HEK293T (cell line): ENCODE measurements at regions not wholly inside any gene's neighbourhood (a gene's known extent, or its start where the extent isn't known, plus 50 kb on each side); places are given as distances from the start of the nearest gene placed in this dataset.
A peak's percentile ranks its signal among the peaks of the same experiment; 100 is the strongest.

Experiments used
- CTCF ChIA-PET: fragments of 350-600 bp; formaldehyde crosslinking; extraction: SDS; loops from one replicate; lab custom pipeline; 2021; ENCODE audit warnings: antibody characterized with exemption, inconsistent platforms; lab: Yijun Ruan, JAX
- POLR2A ChIA-PET: fragments of 350-600 bp; formaldehyde crosslinking; extraction: SDS; loops from one replicate; lab custom pipeline; 2020; ENCODE audit warnings: antibody characterized with exemption, inconsistent platforms; lab: Yijun Ruan, JAX
- DNase-seq: peaks from one replicate; pipeline ENCODE4 v3.0.0; 2012; ENCODE audit warnings: mixed read lengths; ENCODE audit errors: extremely low spot score
- ARNT ChIP-seq: fragments of 450-650 bp; IDR thresholded peaks from 2 replicates; pipeline ENCODE4 v1.6.1; 2017; ENCODE audit warnings: mild to moderate bottlenecking
- BHLHE40 ChIP-seq: fragments of 450-650 bp; IDR thresholded peaks from 2 replicates; pipeline ENCODE4 v1.6.1; 2016; ENCODE audit warnings: mild to moderate bottlenecking, moderate library complexity, borderline replicate concordance
- CTBP1 ChIP-seq: fragments of 450-650 bp; IDR thresholded peaks from 2 replicates; pipeline ENCODE4 v1.6.1; 2016; ENCODE audit warnings: borderline replicate concordance
- ELF4 ChIP-seq: fragments of 450-650 bp; IDR thresholded peaks from 2 replicates; pipeline ENCODE4 v1.6.1; 2017; ENCODE audit warnings: antibody characterized with exemption
- FOXA1 ChIP-seq: fragments of 450-650 bp; IDR thresholded peaks from 2 replicates; pipeline ENCODE4 v1.6.1; 2016; ENCODE audit warnings: mild to moderate bottlenecking
- FOXK2 ChIP-seq: fragments of 450-650 bp; IDR thresholded peaks from 2 replicates; pipeline ENCODE4 v1.6.1; 2016; ENCODE audit warnings: mild to moderate bottlenecking
- FOXM1 ChIP-seq: fragments of 450-650 bp; IDR thresholded peaks from 2 replicates; pipeline ENCODE4 v1.6.1; 2017; ENCODE audit warnings: mild to moderate bottlenecking, borderline replicate concordance
- HDGF ChIP-seq: fragments of 450-650 bp; IDR thresholded peaks from 2 replicates; pipeline ENCODE4 v1.6.1; 2017; ENCODE audit warnings: antibody characterized with exemption, borderline replicate concordance
- L3MBTL2 ChIP-seq: fragments of 450-650 bp; conservative IDR thresholded peaks from 2 replicates; pipeline ENCODE4 v1.6.1; 2016; ENCODE audit warnings: mild to moderate bottlenecking
- LEF1 ChIP-seq: fragments of 450-650 bp; IDR thresholded peaks from 2 replicates; pipeline ENCODE4 v1.6.1; 2017; ENCODE audit warnings: mild to moderate bottlenecking, borderline replicate concordance
- NFRKB ChIP-seq: fragments of 450-650 bp; IDR thresholded peaks from 2 replicates; pipeline ENCODE4 v1.6.1; 2016; ENCODE audit warnings: mild to moderate bottlenecking, moderate library complexity
- PKNOX1 ChIP-seq: fragments of 450-650 bp; IDR thresholded peaks from 2 replicates; pipeline ENCODE4 v1.6.1; 2016
- SP1 ChIP-seq: fragments of 450-650 bp; IDR thresholded peaks from 2 replicates; pipeline ENCODE4 v1.6.1; 2017
- TARDBP ChIP-seq: fragments of 450-650 bp; IDR thresholded peaks from 2 replicates; pipeline ENCODE4 v1.6.1; 2016
- ZNF384 ChIP-seq: fragments of 450-650 bp; IDR thresholded peaks from 2 replicates; pipeline ENCODE4 v1.6.1; 2016

DNA sequence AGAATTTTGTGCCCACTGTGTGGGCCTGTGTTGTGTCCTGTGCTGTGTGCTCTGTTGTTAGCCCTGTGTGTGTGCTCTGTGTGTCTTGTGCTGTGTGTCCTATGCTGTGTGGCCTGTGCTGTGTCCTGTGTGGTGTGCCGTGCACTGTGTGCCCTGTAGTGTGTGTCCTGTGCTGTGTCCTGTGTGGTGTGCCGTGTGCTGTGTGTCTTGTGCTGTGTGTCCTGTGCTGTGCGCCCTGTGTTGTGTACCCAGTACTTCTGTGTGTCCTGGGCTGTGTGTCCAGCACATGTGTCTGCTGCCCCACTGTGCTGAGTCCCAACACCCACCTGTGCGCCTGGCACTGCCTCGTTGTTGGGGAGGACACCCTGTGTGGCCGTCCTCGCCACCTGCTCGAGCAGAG lies 53.2 kb upstream of the CHRNA7 start:
- no peak for DNase-seq
- TF ChIP-seq CTBP1 (no peak), L3MBTL2 (no peak), HDGF (no peak), FOXM1 (no peak), ZNF384 (no peak), BHLHE40 (no peak), LEF1 (no peak), ELF4 (no peak), PKNOX1 (no peak), TARDBP (no peak), FOXA1 (no peak), ARNT (no peak), FOXK2 (no peak), SP1 (no peak)
- POLR2A ChIA-PET: interaction anchor here (0.8 kb wide), 1 partner anchor 52 kb away, joined by 6 read pairs; no protein-coding TSS in a partner anchor
- CTCF ChIA-PET: interaction anchor here (0.6 to 1.9 kb wide), 8 partner anchors 8 to 642 kb away, joined by 3 to 11 read pairs (median 6); partner anchors contain the start of gene CHRNA7

DNA sequence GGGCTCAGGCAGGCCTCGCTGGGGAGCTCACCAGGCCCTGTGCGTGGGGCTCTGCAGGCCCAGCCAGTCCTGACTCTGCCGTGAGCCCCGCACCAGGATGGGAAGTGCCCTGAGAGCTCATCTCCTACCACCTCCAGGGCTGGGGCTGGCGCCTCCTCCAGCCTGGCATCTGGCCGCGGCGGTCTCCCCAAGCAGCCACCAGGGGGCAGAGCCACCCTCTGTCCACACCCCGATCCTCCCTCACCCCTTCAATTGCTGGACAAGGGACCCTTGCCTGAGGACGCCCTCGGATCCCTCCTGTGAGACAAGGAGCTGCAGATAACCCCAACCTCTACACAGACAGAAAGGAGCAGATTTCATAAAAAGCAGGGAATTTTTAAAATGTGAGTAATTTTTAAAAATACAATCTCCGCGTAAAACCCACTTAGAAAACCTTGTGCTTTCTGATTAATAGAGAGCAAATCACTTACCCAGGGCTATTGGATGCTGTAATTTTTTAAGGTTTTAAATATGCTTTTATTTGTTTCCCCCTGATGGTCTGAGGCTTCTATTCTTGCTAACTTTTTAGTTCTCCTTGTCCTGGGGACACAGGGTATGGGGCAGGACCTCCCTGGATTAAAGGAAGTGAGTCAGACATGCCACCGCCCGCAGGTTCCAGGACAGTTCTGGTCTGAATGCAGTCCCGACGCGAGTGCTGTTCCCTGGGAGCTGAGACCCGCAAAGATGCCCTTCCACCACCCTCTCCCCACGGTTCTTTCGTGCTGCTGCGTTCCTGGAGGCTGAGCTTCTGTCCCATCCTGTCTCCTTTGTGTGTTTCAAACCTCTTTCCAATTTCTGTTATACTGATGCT lies 52.3 kb upstream of the CHRNA7 start:
- CTCF ChIA-PET: interaction anchor here (0.6 to 1.9 kb wide), 10 partner anchors 8 to 641 kb away, joined by 3 to 11 read pairs (median 6); partner anchors contain the start of gene CHRNA7
- POLR2A ChIA-PET: interaction anchor here (0.8 kb wide), 1 partner anchor 51 kb away, joined by 6 read pairs; no protein-coding TSS in a partner anchor
- DNase-seq: peak; percentile 67
- no peak for TF ChIP-seq NFRKB
